Activated CD4-positive, alpha-beta T cell treated with anti-CD3 and anti-CD28 coated beads, Interleukin-2, amount 10 ng/mL, durations not matched to agents 7 days and 5 days (primary cell): ENCODE measurements at regions not wholly inside any gene's neighbourhood (a gene's known extent, or its start where the extent isn't known, plus 50 kb on each side); places are given as distances from the start of the nearest gene placed in this dataset.
"Not testable (repeated sequence)": the region's sequence is repeated elsewhere in the genome, so short reads cannot be mapped to it uniquely, and the experiment has no call there.

Experiments
- CTCF ChIA-PET: fragments of 350-600 bp; sonication (Branson Sonifier 250); formaldehyde crosslinking; loops from one replicate; lab custom pipeline; 2021; ENCODE audit warnings: antibody characterized with exemption; lab: Charles Lee
- POLR2A ChIA-PET: fragments of 350-600 bp; sonication (Branson Sonifier 250); formaldehyde crosslinking; loops from one replicate; lab custom pipeline; 2021; ENCODE audit warnings: antibody characterized with exemption; lab: Charles Lee
- DNase-seq: peaks from one replicate; pipeline ENCODE4 v3.0.0-alpha.2; 2020
- H3K27ac Mint-ChIP-seq: one replicate; pipeline ENCODE4 v1.8.0; 2021; ENCODE audit warnings: mild to moderate bottlenecking, moderate library complexity, mixed read lengths
- H3K27me3 Mint-ChIP-seq: one replicate; pipeline ENCODE4 v1.8.0; 2021; ENCODE audit warnings: mixed read lengths
- H3K36me3 Mint-ChIP-seq: one replicate; pipeline ENCODE4 v1.8.0; 2021; ENCODE audit warnings: low read depth, mixed read lengths
- H3K4me1 Mint-ChIP-seq: one replicate; pipeline ENCODE4 v1.8.0; 2021; ENCODE audit warnings: mixed read lengths
- H3K4me3 Mint-ChIP-seq: one replicate; pipeline ENCODE4 v1.8.0; 2021; ENCODE audit warnings: mild to moderate bottlenecking, moderate library complexity, mixed read lengths
- H3K9me3 Mint-ChIP-seq: one replicate; pipeline ENCODE4 v1.8.0; 2021; ENCODE audit warnings: mixed read lengths

- peaks cover 11% of the 10 kb centered on the region for H3K4me1 Mint-ChIP-seq
- no peak for DNase-seq
- ChIA-PET POLR2A (no interaction called here), CTCF (no interaction called here)
- H3K36me3 Mint-ChIP-seq: no peaks in the 10 kb centered on the region
- H3K27me3 Mint-ChIP-seq: peaks cover 7% of the 10 kb centered on the region
- peaks cover 10% of the 10 kb centered on the region for H3K9me3 Mint-ChIP-seq
- H3K4me3 Mint-ChIP-seq: no peak overlapping the region
- no peak overlapping the region for H3K27ac Mint-ChIP-seq
Observed at GRCh38 chr15:95622843-95623242, 707.7 kb upstream of the NR2F2 start.

GRCh38 chr15:95624100-95624499 lies 706.4 kb upstream of the NR2F2 start:
- ChIA-PET CTCF (no interaction called here), POLR2A (no interaction called here)
- H3K4me3 Mint-ChIP-seq: no peak overlapping the region

GRCh38 chr15:95624616-95625361 lies 705.7 kb upstream of the NR2F2 start:
- CTCF ChIA-PET: no interaction called here
- H3K27me3 Mint-ChIP-seq: peaks cover 8% of the 10 kb centered on the region
- POLR2A ChIA-PET: no interaction called here

More at GRCh38 chr15:95624100-95624499, 706.4 kb upstream of the NR2F2 start:
- no peak for DNase-seq
- Mint-ChIP-seq H3K4me1 (peaks cover 11% of the 10 kb centered on the region), H3K9me3 (peaks cover 4% of the 10 kb centered on the region), H3K27ac (no peak overlapping the region), H3K36me3 (no peaks in the 10 kb centered on the region), H3K27me3 (peaks cover 8% of the 10 kb centered on the region)

GRCh38 chr15:95626501-95627361 lies 703.8 kb upstream of the NR2F2 start:
- Mint-ChIP-seq H3K4me3 (no peak overlapping the region), H3K36me3 (no peaks in the 10 kb centered on the region), H3K9me3 (peaks cover 3% of the 10 kb centered on the region), H3K27ac (no peak overlapping the region), H3K4me1 (no peaks in the 10 kb centered on the region), H3K27me3 (peaks cover 8% of the 10 kb centered on the region)
- POLR2A ChIA-PET: no interaction called here
- DNase-seq: no peak
- CTCF ChIA-PET: interaction anchor here (1.0 kb wide), 1 partner anchor 20 kb away, joined by 3 read pairs; no protein-coding TSS in a partner anchor

More at GRCh38 chr15:95624616-95625361, 705.7 kb upstream of the NR2F2 start:
- no peak for DNase-seq
- Mint-ChIP-seq H3K4me3 (no peak overlapping the region), H3K4me1 (peaks cover 11% of the 10 kb centered on the region), H3K36me3 (no peaks in the 10 kb centered on the region), H3K27ac (no peak overlapping the region), H3K9me3 (peaks cover 4% of the 10 kb centered on the region)

GRCh38 chr15:95629503-95630168 lies 700.9 kb upstream of the NR2F2 start:
- H3K27me3 Mint-ChIP-seq: peaks cover 8% of the 10 kb centered on the region

GRCh38 chr15:95630683-95631082 lies 699.8 kb upstream of the NR2F2 start:
- CTCF ChIA-PET: no interaction called here
- H3K27ac Mint-ChIP-seq: no peak overlapping the region
- no peak overlapping the region for H3K4me3 Mint-ChIP-seq
- no peaks in the 10 kb centered on the region for H3K4me1 Mint-ChIP-seq
- DNase-seq: no peak
- peaks cover 2% of the 10 kb centered on the region for H3K9me3 Mint-ChIP-seq
- POLR2A ChIA-PET: no interaction called here
- H3K36me3 Mint-ChIP-seq: no peaks in the 10 kb centered on the region
- H3K27me3 Mint-ChIP-seq: peaks cover 8% of the 10 kb centered on the region

More at GRCh38 chr15:95629503-95630168, 700.9 kb upstream of the NR2F2 start:
- Mint-ChIP-seq H3K9me3 (peaks cover 2% of the 10 kb centered on the region), H3K27ac (no peak overlapping the region), H3K4me3 (no peak overlapping the region), H3K36me3 (no peaks in the 10 kb centered on the region), H3K4me1 (no peaks in the 10 kb centered on the region)
- DNase-seq: no peak
- ChIA-PET CTCF (no interaction called here), POLR2A (no interaction called here)

GRCh38 chr15:95635666-95636065 lies 694.8 kb upstream of the NR2F2 start:
- H3K27ac Mint-ChIP-seq: no peak overlapping the region
- H3K36me3 Mint-ChIP-seq: no peaks in the 10 kb centered on the region
- H3K4me3 Mint-ChIP-seq: no peak overlapping the region
- no peaks in the 10 kb centered on the region for H3K27me3 Mint-ChIP-seq
- ChIA-PET CTCF (no interaction called here), POLR2A (no interaction called here)
- H3K9me3 Mint-ChIP-seq: peaks cover 2% of the 10 kb centered on the region
- no peaks in the 10 kb centered on the region for H3K4me1 Mint-ChIP-seq
- no peak for DNase-seq

- Mint-ChIP-seq H3K36me3 (no peaks in the 10 kb centered on the region), H3K27me3 (no peaks in the 10 kb centered on the region), H3K4me1 (no peaks in the 10 kb centered on the region), H3K27ac (no peak overlapping the region), H3K9me3 (peaks cover 2% of the 10 kb centered on the region), H3K4me3 (no peak overlapping the region)
- no peak for DNase-seq
- CTCF ChIA-PET: no interaction called here
- POLR2A ChIA-PET: no interaction called here
Observed at GRCh38 chr15:95636107-95636506, 694.4 kb upstream of the NR2F2 start.

GRCh38 chr15:95637234-95637633 lies 693.3 kb upstream of the NR2F2 start:
- CTCF ChIA-PET, H3K4me3 Mint-ChIP-seq, H3K4me1 Mint-ChIP-seq, H3K9me3 Mint-ChIP-seq, H3K36me3 Mint-ChIP-seq, DNase-seq, POLR2A ChIA-PET, H3K27ac Mint-ChIP-seq, H3K27me3 Mint-ChIP-seq: not testable (repeated sequence)

- no peak overlapping the region for H3K4me3 Mint-ChIP-seq
- H3K27me3 Mint-ChIP-seq: peaks cover 1% of the 10 kb centered on the region
- POLR2A ChIA-PET: no interaction called here
- no peaks in the 10 kb centered on the region for H3K36me3 Mint-ChIP-seq
- H3K9me3 Mint-ChIP-seq: peaks cover 2% of the 10 kb centered on the region
- CTCF ChIA-PET: no interaction called here
- no peaks in the 10 kb centered on the region for H3K4me1 Mint-ChIP-seq
- no peak overlapping the region for H3K27ac Mint-ChIP-seq
- no peak for DNase-seq
Observed at GRCh38 chr15:95639208-95639607, 691.3 kb upstream of the NR2F2 start.

- no peak overlapping the region for H3K27ac Mint-ChIP-seq
- H3K4me3 Mint-ChIP-seq: no peak overlapping the region
- no peaks in the 10 kb centered on the region for H3K9me3 Mint-ChIP-seq
- no peaks in the 10 kb centered on the region for H3K4me1 Mint-ChIP-seq
- ChIA-PET CTCF (no interaction called here), POLR2A (no interaction called here)
- no peaks in the 10 kb centered on the region for H3K36me3 Mint-ChIP-seq
- H3K27me3 Mint-ChIP-seq: peaks cover 6% of the 10 kb centered on the region
- DNase-seq: no peak
Observed at GRCh38 chr15:95644100-95644875, 686.2 kb upstream of the NR2F2 start.

GRCh38 chr15:95645791-95646338 lies 684.6 kb upstream of the NR2F2 start:
- POLR2A ChIA-PET: no interaction called here
- H3K4me3 Mint-ChIP-seq: no peak overlapping the region

More at GRCh38 chr15:95645791-95646338, 684.6 kb upstream of the NR2F2 start:
- Mint-ChIP-seq H3K9me3 (no peaks in the 10 kb centered on the region), H3K27me3 (peaks cover 6% of the 10 kb centered on the region), H3K27ac (no peak overlapping the region), H3K4me1 (no peaks in the 10 kb centered on the region), H3K36me3 (no peaks in the 10 kb centered on the region)
- CTCF ChIA-PET: no interaction called here
- no peak for DNase-seq
